SK-N-SH (cell line): ENCODE measurements at regions not wholly inside any gene's neighbourhood (a gene's known extent, or its start where the extent isn't known, plus 50 kb on each side); places are given as distances from the start of the nearest gene placed in this dataset.
"Not testable (repeated sequence)": the region's sequence is repeated elsewhere in the genome, so short reads cannot be mapped to it uniquely, and the experiment has no call there.

Experiments
- GABPA ChIP-seq: IDR thresholded peaks from 2 replicates; pipeline ENCODE4 v1.4.0; 2012; ENCODE audit warnings: low read depth, mild to moderate bottlenecking
- MXI1 ChIP-seq: IDR thresholded peaks from 2 replicates; pipeline ENCODE4 v1.6.1; 2012; ENCODE audit warnings: mild to moderate bottlenecking, low read depth, low read length, improper control_type of control experiment
- NRF1 ChIP-seq: IDR thresholded peaks from 2 replicates; pipeline ENCODE4 v1.6.1; 2012; ENCODE audit warnings: low read depth, mild to moderate bottlenecking, low read length
- POLR2AphosphoS5 ChIP-seq: IDR thresholded peaks from 2 replicates; pipeline ENCODE4 v1.6.1; 2012; ENCODE audit warnings: low read depth, low read length
- RXRA ChIP-seq: IDR thresholded peaks from 2 replicates; pipeline ENCODE4 v1.4.0; 2012; ENCODE audit warnings: low read depth, mild to moderate bottlenecking, borderline replicate concordance
- YY1 ChIP-seq: IDR thresholded peaks from 2 replicates; pipeline ENCODE4 v1.4.0; 2012; ENCODE audit warnings: low read depth, mild to moderate bottlenecking
- TF ChIP-seq, protein P1 (sequence below): fragments of 200-600 bp; sonication (generic); IDR thresholded peaks from 2 replicates; pipeline ENCODE4 v1.6.1; 2017; ENCODE audit warnings: antibody characterized with exemption, mild to moderate bottlenecking, moderate library complexity
- TF ChIP-seq, protein P2 (sequence below): IDR thresholded peaks from 2 replicates; pipeline ENCODE4 v1.6.1; 2012; ENCODE audit warnings: mild to moderate bottlenecking, low read depth, low read length, moderate library complexity

DNA sequence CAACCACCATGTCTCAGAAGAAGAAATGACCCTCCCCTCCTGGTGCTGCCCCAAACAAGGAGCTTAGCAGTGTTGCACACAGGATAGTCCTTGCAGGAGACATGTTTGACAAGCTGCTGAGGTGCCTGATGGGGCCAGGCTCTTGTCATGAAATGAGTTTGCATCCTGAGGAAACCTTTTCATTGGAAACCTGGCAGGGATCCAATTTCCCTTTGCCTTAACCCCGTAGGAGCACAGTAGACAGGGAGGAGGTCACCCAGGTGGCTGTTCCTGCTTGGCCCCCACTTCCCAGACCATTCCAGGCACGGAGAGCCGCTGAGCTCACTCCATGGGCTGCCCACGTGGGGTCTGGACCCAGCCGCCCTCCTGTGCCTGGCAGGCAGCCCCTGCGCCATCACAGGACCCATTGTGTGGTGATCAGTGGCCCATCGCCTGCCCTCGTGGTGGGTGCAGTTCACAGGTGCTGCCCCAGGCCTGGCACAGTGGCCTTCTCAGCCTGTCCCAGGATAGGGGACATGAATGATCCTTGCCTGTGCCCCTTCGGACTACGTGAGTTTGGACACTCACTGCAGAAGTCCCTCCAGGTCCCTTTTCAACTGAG, 247.4 kb downstream of the CCDC74A start:
- not testable (repeated sequence) for TF ChIP-seq GABPA, NRF1, MXI1, POLR2AphosphoS5, RXRA, YY1
- TF ChIP-seq, protein P1, sequence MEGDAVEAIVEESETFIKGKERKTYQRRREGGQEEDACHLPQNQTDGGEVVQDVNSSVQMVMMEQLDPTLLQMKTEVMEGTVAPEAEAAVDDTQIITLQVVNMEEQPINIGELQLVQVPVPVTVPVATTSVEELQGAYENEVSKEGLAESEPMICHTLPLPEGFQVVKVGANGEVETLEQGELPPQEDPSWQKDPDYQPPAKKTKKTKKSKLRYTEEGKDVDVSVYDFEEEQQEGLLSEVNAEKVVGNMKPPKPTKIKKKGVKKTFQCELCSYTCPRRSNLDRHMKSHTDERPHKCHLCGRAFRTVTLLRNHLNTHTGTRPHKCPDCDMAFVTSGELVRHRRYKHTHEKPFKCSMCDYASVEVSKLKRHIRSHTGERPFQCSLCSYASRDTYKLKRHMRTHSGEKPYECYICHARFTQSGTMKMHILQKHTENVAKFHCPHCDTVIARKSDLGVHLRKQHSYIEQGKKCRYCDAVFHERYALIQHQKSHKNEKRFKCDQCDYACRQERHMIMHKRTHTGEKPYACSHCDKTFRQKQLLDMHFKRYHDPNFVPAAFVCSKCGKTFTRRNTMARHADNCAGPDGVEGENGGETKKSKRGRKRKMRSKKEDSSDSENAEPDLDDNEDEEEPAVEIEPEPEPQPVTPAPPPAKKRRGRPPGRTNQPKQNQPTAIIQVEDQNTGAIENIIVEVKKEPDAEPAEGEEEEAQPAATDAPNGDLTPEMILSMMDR: not testable (repeated sequence)
- TF ChIP-seq, protein P2, sequence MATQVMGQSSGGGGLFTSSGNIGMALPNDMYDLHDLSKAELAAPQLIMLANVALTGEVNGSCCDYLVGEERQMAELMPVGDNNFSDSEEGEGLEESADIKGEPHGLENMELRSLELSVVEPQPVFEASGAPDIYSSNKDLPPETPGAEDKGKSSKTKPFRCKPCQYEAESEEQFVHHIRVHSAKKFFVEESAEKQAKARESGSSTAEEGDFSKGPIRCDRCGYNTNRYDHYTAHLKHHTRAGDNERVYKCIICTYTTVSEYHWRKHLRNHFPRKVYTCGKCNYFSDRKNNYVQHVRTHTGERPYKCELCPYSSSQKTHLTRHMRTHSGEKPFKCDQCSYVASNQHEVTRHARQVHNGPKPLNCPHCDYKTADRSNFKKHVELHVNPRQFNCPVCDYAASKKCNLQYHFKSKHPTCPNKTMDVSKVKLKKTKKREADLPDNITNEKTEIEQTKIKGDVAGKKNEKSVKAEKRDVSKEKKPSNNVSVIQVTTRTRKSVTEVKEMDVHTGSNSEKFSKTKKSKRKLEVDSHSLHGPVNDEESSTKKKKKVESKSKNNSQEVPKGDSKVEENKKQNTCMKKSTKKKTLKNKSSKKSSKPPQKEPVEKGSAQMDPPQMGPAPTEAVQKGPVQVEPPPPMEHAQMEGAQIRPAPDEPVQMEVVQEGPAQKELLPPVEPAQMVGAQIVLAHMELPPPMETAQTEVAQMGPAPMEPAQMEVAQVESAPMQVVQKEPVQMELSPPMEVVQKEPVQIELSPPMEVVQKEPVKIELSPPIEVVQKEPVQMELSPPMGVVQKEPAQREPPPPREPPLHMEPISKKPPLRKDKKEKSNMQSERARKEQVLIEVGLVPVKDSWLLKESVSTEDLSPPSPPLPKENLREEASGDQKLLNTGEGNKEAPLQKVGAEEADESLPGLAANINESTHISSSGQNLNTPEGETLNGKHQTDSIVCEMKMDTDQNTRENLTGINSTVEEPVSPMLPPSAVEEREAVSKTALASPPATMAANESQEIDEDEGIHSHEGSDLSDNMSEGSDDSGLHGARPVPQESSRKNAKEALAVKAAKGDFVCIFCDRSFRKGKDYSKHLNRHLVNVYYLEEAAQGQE: not testable (repeated sequence)
